Pancreas (tissue), 10 donors: ENCODE measurements at regions not wholly inside any gene's neighbourhood (a gene's known extent, or its start where the extent isn't known, plus 50 kb on each side); places are given as distances from the start of the nearest gene placed in this dataset.

ENCODE experiments used
- ATAC-seq, 4 donors: fragments of 200-7000 bp; cut with Tn5 transposase; one replicate each; pipeline versions ENCODE4 v1.8.0 to v1.9.1; 2020; ENCODE audit warnings: mild to moderate bottlenecking in 4 of 4, moderate library complexity in 4 of 4
- DNase-seq, 6 donors: peaks; one replicate each; pipeline ENCODE4 v3.0.0-alpha.2; 2020
- FAIRE-seq: peaks from 2 replicates; lab custom pipeline; 2012; peaks lifted over from hg19 to GRCh38; lab: Jason Lieb, UNC
- H3K27ac ChIP-seq, 4 donors: fragments of 200-600 bp; sonication (generic); 1 replicate in 3 of 4; 2 replicates in 1 of 4; pipeline versions ENCODE4 v1.5.0 to v1.8.0; 2020
- H3K27me3 ChIP-seq, 4 donors: fragments of 200-600 bp; one replicate each; pipeline ENCODE4 v1.8.0; 2021
- H3K36me3 ChIP-seq, 3 donors: fragments of 200-600 bp; sonication (generic) in 1 of 3; one replicate each; pipeline versions ENCODE4 v1.5.0 to v1.8.0; 2020 to 2021
- H3K4me1 ChIP-seq, 3 donors: fragments of 200-600 bp; one replicate each; pipeline ENCODE4 v1.8.0; 2021
- H3K4me3 ChIP-seq, 4 donors: fragments of 200-600 bp; sonication (generic) in 2 of 4; one replicate each; pipeline versions ENCODE4 v1.5.0 to v1.8.0; 2020 to 2021
- H3K9me3 ChIP-seq, 4 donors: fragments of 200-600 bp; one replicate each; pipeline ENCODE4 v1.8.0; 2021
- WGBS, 2 donors: extraction: QIAGEN DNeasy Blood & Tissue Kit; methylation state at CpG; one replicate each; pipeline ENCODE4 v1.1.7; 2013; 5-methylcytosine and 5-hydroxymethylcytosine counted together
- intact Hi-C, 3 donors: fragments of 100-400 bp; cut with DNase I; formaldehyde crosslinking; loops; one replicate each; pipeline versions ENCODE4 v1.11.1 to v1.14.2; 2022
- TF ChIP-seq, protein P1 (sequence below), 4 donors: fragments of 200-600 bp; sonication (generic) in 3 of 4; IDR thresholded peaks; one replicate each; pipeline versions ENCODE4 v1.5.0 to v1.8.0; 2021; ENCODE audit warnings: antibody characterized with exemption in 4 of 4
- donor health status: healthy with polysubstance abuse.
- donor health status: DM: no; HTN: no; CAD: no; lungs with moderate emphysema.
- donor health status: DM: no; HTN: no; CAD: no.
- donor health status: control.
- donor health status: control.
- donor health status: Bipolar disorder and iron deficiency.
- donor health status: DM: yes; HTN: yes; CAD: no.
- donor health status: DM: no; HTN: no; CAD: no.
- donor health status: DM: no; HTN: no; CAD: no.
- donor health status: DM: yes; HTN: yes; CAD: no.

GRCh38 chr4:177671387-177671786 lies 229.2 kb upstream of the AGA start:
- intact Hi-C loops, result no loop called here
- Histone ChIP-seq H3K27me3 (no peaks in the 10 kb centered on the region), H3K4me3 (no peak overlapping the region), H3K4me1 (no peaks in the 10 kb centered on the region), H3K36me3 (no peaks in the 10 kb centered on the region), H3K9me3 (no peaks in the 10 kb centered on the region), H3K27ac (no peak overlapping the region)
- TF ChIP-seq, protein P1, sequence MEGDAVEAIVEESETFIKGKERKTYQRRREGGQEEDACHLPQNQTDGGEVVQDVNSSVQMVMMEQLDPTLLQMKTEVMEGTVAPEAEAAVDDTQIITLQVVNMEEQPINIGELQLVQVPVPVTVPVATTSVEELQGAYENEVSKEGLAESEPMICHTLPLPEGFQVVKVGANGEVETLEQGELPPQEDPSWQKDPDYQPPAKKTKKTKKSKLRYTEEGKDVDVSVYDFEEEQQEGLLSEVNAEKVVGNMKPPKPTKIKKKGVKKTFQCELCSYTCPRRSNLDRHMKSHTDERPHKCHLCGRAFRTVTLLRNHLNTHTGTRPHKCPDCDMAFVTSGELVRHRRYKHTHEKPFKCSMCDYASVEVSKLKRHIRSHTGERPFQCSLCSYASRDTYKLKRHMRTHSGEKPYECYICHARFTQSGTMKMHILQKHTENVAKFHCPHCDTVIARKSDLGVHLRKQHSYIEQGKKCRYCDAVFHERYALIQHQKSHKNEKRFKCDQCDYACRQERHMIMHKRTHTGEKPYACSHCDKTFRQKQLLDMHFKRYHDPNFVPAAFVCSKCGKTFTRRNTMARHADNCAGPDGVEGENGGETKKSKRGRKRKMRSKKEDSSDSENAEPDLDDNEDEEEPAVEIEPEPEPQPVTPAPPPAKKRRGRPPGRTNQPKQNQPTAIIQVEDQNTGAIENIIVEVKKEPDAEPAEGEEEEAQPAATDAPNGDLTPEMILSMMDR (IDR thresholded peaks at IDR 0.05), result no peak
- FAIRE-seq, result no peak
- no peak for ATAC-seq
- WGBS, 2 donors, result 92 to 98% methylated on average over 3 of the region's 3 CpGs
- DNase-seq, result no peak

DNA sequence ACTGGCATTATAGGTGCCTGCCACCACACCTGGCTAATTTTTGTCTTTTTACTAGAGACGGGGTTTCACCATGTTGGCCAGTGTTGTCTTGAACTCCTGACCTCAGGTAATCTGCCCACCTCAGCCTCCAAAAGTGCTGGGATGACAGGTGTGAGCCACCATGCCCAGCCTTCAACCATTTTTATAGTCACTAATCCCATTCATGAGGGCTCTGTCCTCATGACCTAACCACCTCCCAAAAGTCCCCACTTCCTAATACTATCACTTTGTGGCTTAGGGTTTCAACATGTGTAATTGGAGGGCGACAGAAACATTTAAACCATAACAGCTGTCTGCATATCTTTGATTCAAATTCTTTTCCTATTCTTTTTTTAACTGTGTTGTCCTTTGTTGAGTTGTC lies 229.6 kb upstream of the AGA start:
- H3K36me3 ChIP-seq, result no peaks in the 10 kb centered on the region
- ATAC-seq (no peak), FAIRE-seq (no peak), DNase-seq (no peak)
- no peaks in the 10 kb centered on the region for H3K9me3 ChIP-seq
- no peak overlapping the region for H3K27ac ChIP-seq
- no peaks in the 10 kb centered on the region for H3K4me1 ChIP-seq
- no peaks in the 10 kb centered on the region for H3K27me3 ChIP-seq
- no peak overlapping the region for H3K4me3 ChIP-seq
- 85 to 88% methylated on average over 2 of the region's 2 CpGs for WGBS, 2 donors
- TF ChIP-seq, protein P1 (IDR thresholded peaks at IDR 0.05), result no peak
- intact Hi-C loops, result no loop called here

DNA sequence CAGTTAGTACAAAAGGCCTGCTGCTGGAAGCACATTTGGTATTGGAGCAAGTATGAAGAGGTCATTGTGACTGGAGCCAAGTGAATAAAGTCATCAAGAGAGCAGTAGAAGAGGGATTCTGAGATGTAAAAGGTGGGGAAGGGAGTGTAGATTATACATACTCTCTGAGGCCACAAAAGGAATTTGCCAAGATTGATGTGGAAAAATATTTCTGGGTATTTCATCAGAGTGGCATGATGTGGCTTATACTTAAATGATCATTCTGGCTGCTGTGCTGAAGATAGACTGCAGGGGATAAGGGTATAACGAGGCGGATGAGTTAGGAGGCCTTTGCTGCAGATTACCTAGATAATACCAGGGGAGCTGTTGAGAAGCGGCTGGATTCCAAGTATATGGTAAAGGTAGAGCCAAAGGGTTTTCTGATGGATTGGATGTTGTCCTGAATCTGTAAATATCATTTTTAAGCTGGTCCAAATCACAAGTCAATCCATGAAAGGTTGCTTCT lies 231.8 kb upstream of the AGA start:
- Histone ChIP-seq H3K36me3 (no peaks in the 10 kb centered on the region), H3K27ac (no peak overlapping the region), H3K9me3 (no peaks in the 10 kb centered on the region), H3K4me1 (no peaks in the 10 kb centered on the region), H3K27me3 (no peaks in the 10 kb centered on the region), H3K4me3 (no peak overlapping the region)
- intact Hi-C loops, result no loop called here
- 81 to 85% methylated on average over 3 of the region's 3 CpGs for WGBS, 2 donors
- ATAC-seq (no peak), FAIRE-seq (no peak), DNase-seq (no peak)
- TF ChIP-seq, protein P1 (IDR thresholded peaks at IDR 0.05), result no peak

DNA sequence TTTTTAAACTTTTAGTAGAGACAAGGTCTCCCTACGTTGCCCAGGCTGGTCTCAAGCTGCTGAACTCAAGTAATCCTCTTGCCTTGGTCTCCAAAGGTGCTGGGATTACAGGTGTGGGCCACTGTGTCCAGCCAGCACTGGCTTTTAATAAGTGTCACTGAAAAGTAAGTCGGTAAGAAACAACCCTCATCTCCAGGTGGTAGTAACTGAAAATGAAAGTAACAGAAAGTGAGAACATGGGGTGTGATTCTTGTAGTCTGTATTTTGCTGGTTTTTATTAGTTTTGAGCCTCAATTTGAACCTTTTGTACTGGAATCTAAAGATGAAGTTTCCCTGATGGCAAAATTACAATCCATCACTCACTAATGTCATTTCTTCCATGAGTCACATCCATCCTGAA lies 238.1 kb upstream of the AGA start:
- WGBS, 2 donors, result 60 to 73% methylated on average over 2 of the region's 2 CpGs

GRCh38 chr4:177681902-177682301 lies 239.7 kb upstream of the AGA start:
- Histone ChIP-seq H3K4me1 (no peaks in the 10 kb centered on the region), H3K27ac (no peak overlapping the region), H3K36me3 (no peaks in the 10 kb centered on the region), H3K9me3 (no peaks in the 10 kb centered on the region), H3K27me3 (no peaks in the 10 kb centered on the region), H3K4me3 (no peak overlapping the region)
- 98 to 100% methylated on average over 1 of the region's 1 CpG for WGBS, 2 donors
- ATAC-seq, result no peak
- FAIRE-seq, result no peak
- intact Hi-C loops, result no loop called here
- TF ChIP-seq, protein P1 (IDR thresholded peaks at IDR 0.05), result no peak
- no peak for DNase-seq

More for the DNA sequence above, 238.1 kb upstream of the AGA start:
- Histone ChIP-seq H3K27me3 (no peaks in the 10 kb centered on the region), H3K9me3 (no peaks in the 10 kb centered on the region), H3K4me1 (no peaks in the 10 kb centered on the region), H3K27ac (no peak overlapping the region), H3K4me3 (no peak overlapping the region), H3K36me3 (no peaks in the 10 kb centered on the region)
- FAIRE-seq (no peak), ATAC-seq (no peak), DNase-seq (no peak)
- intact Hi-C loops, result no loop called here
- TF ChIP-seq, protein P1 (IDR thresholded peaks at IDR 0.05), result no peak
